HepG2 (cell line): ENCODE measurements at regions not wholly inside any gene's neighbourhood (a gene's known extent, or its start where the extent isn't known, plus 50 kb on each side); places are given as distances from the start of the nearest gene placed in this dataset.

Source experiments
- ATAC-seq: fragments of 200-7000 bp; cut with Tn5 transposase; 3 replicates; pipeline ENCODE4 v1.9.1; 2020; ENCODE audit warnings: mild to moderate bottlenecking, moderate library complexity
- BruUV-seq: library from RNA; stranded (reverse); fragments of 400-500 nt; replicated peaks from 2 replicates; lab custom pipeline; 2021; lab: Mats Ljungman, UMichigan
- CTCF ChIA-PET: fragments of 300-600 bp; formaldehyde crosslinking; extraction: SDS; loops from one replicate; lab custom pipeline; 2021; ENCODE audit warnings: low total read pairs, inconsistent platforms, low intra/inter-chr PET ratio; lab: Yijun Ruan, JAX
- POLR2A ChIA-PET: fragments of 350-600 bp; sonication (Branson Sonifier 250); formaldehyde crosslinking; loops from one replicate; lab custom pipeline; 2020; ENCODE audit warnings: antibody characterized with exemption, inconsistent platforms; lab: Yijun Ruan, JAX
- DNase-seq: peaks from one replicate; pipeline ENCODE4 v3.0.0-alpha.2; 2015; ENCODE audit warnings: low spot score
- FAIRE-seq: peaks from 3 replicates; lab custom pipeline; 2011; peaks lifted over from hg19 to GRCh38; lab: Jason Lieb, UNC
- H2AFZ ChIP-seq: one replicate; pipeline ENCODE4 v1.6.1; 2011; ENCODE audit warnings: low read length, inconsistent platforms
- H3K27ac ChIP-seq: fragments of 300-600 bp; 3 replicates; pipeline ENCODE4 v1.8.0; 2011; ENCODE audit warnings: mixed run types, mild to moderate bottlenecking, mixed read lengths, low read length, inconsistent platforms; ENCODE audit not compliant: insufficient read depth; ENCODE audit errors: extremely low read length
- H3K27me3 ChIP-seq, 2 experiments: fragments of 200-600 bp in 1 of 2; 2 replicates in 1 of 2; 3 replicates in 1 of 2; pipeline versions ENCODE4 v1.6.0 to v1.8.0; 2011; ENCODE audit warnings: low read length in 2 of 2, mild to moderate bottlenecking in 2 of 2, moderate library complexity in 2 of 2, inconsistent platforms in 1 of 2; ENCODE audit not compliant: insufficient read depth in 2 of 2, control insufficient read depth in 1 of 2
- H3K36me3 ChIP-seq, 2 experiments: fragments of 200-600 bp in 1 of 2; replicated peaks in 1 of 2; 2 replicates in 1 of 2; 3 replicates in 1 of 2; pipeline versions ENCODE4 v1.5.1 to v1.8.0; 2011; ENCODE audit warnings: low read length in 2 of 2, inconsistent platforms in 1 of 2; ENCODE audit not compliant: insufficient read depth in 2 of 2, control insufficient read depth in 1 of 2
- H3K4me1 ChIP-seq: 2 replicates; pipeline ENCODE4 v1.5.1; 2012; ENCODE audit warnings: low read length, inconsistent platforms; ENCODE audit not compliant: insufficient read depth
- H3K4me2 ChIP-seq: 2 replicates; pipeline ENCODE4 v1.6.0; 2011; ENCODE audit warnings: low read depth, low read length, inconsistent platforms
- H3K4me3 ChIP-seq, 3 experiments: fragments of 200-600 bp in 1 of 3; sonication (generic), shearing (Covaris generic) in 1 of 3; replicated peaks in 1 of 3; 2 replicates each; pipeline ENCODE4 v1.5.1; 2011 to 2016; ENCODE audit warnings: low read length in 3 of 3, inconsistent platforms in 2 of 3, low read depth in 2 of 3, mild to moderate bottlenecking in 2 of 3, control low read depth in 1 of 3, mixed read lengths in 1 of 3; ENCODE audit not compliant: insufficient read depth in 1 of 3
- H3K79me2 ChIP-seq: one replicate; pipeline ENCODE4 v1.6.1; 2011; ENCODE audit warnings: low read length, inconsistent platforms; ENCODE audit not compliant: insufficient read depth
- H3K9ac ChIP-seq: 2 replicates; pipeline ENCODE4 v1.6.0; 2011; ENCODE audit warnings: mild to moderate bottlenecking, low read depth, low read length, inconsistent platforms; ENCODE audit not compliant: insufficient read depth
- H3K9me3 ChIP-seq: 2 replicates; pipeline ENCODE4 v1.5.1; 2012; ENCODE audit warnings: mild to moderate bottlenecking, low read length
- H4K20me1 ChIP-seq: 2 replicates; pipeline ENCODE4 v1.6.0; 2011; ENCODE audit warnings: inconsistent platforms, mild to moderate bottlenecking, low read length, moderate library complexity; ENCODE audit not compliant: insufficient read depth
- ARHGAP35 ChIP-seq: sonication (generic); formaldehyde crosslinking; IDR thresholded peaks from 2 replicates; pipeline ENCODE4 v1.9.0; 2022; ENCODE audit warnings: mild to moderate bottlenecking, inconsistent platforms, moderate library complexity, missing genetic modification reagents, borderline replicate concordance
- CEBPG ChIP-seq: IDR thresholded peaks from 2 replicates; pipeline ENCODE4 v1.6.1; 2016
- HNRNPK ChIP-seq: fragments of 200-400 bp; formaldehyde crosslinking; IDR thresholded peaks from 2 replicates; pipeline ENCODE4 v1.6.1; 2018; ENCODE audit warnings: low read length, low read depth, moderate library complexity, mild to moderate bottlenecking; ENCODE audit not compliant: poor library complexity, severe bottlenecking
- IRF2 ChIP-seq: IDR thresholded peaks from 2 replicates; pipeline ENCODE4 v1.6.1; 2018; ENCODE audit warnings: missing genetic modification reagents, missing compliant biosample characterization
- NFKB2 ChIP-seq: sonication (generic); formaldehyde crosslinking; IDR thresholded peaks from 2 replicates; pipeline ENCODE4 v1.4.0; 2020; ENCODE audit warnings: missing genetic modification reagents, borderline replicate concordance
- RARG ChIP-seq: sonication (generic); formaldehyde crosslinking; IDR thresholded peaks from 2 replicates; pipeline ENCODE4 v1.4.0; 2020; ENCODE audit warnings: low read depth, mild to moderate bottlenecking, missing genetic modification reagents
- SALL1 ChIP-seq: sonication (generic); formaldehyde crosslinking; IDR thresholded peaks from 2 replicates; pipeline ENCODE4 v1.8.0; 2022; ENCODE audit warnings: mild to moderate bottlenecking, missing genetic modification reagents
- STAT5B ChIP-seq: sonication (generic); formaldehyde crosslinking; IDR thresholded peaks from 2 replicates; pipeline ENCODE4 v1.4.0; 2020; ENCODE audit warnings: missing genetic modification reagents
- SYNCRIP ChIP-seq: fragments of 200-400 bp; formaldehyde crosslinking; IDR thresholded peaks from 2 replicates; pipeline ENCODE4 v1.6.1; 2018; ENCODE audit warnings: mild to moderate bottlenecking, low read depth, low read length; ENCODE audit not compliant: insufficient read depth
- TERF1 ChIP-seq: sonication (generic); formaldehyde crosslinking; IDR thresholded peaks from 2 replicates; pipeline ENCODE4 v1.8.0; 2022; ENCODE audit warnings: mild to moderate bottlenecking, missing genetic modification reagents, moderate library complexity
- WIZ ChIP-seq: sonication (generic); formaldehyde crosslinking; IDR thresholded peaks from 2 replicates; pipeline ENCODE4 v1.5.1; 2020; ENCODE audit warnings: mild to moderate bottlenecking, missing genetic modification reagents
- ZBTB2 ChIP-seq: sonication (generic); formaldehyde crosslinking; IDR thresholded peaks from 2 replicates; pipeline ENCODE4 v1.8.0; 2022; ENCODE audit warnings: low read depth, missing genetic modification reagents
- ZNF275 ChIP-seq: sonication (generic); formaldehyde crosslinking; IDR thresholded peaks from 2 replicates; pipeline ENCODE4 v1.8.0; 2022; ENCODE audit warnings: missing genetic modification reagents, mild to moderate bottlenecking, inconsistent platforms, borderline replicate concordance
- ZNF280D ChIP-seq: sonication (generic); formaldehyde crosslinking; IDR thresholded peaks from 2 replicates; pipeline ENCODE4 v1.5.1; 2020; ENCODE audit warnings: mild to moderate bottlenecking, missing genetic modification reagents
- ZNF607 ChIP-seq: sonication (generic); formaldehyde crosslinking; IDR thresholded peaks from 2 replicates; pipeline ENCODE4 v1.5.1; 2020; ENCODE audit warnings: missing genetic modification reagents, mild to moderate bottlenecking, borderline replicate concordance
- ZNF749 ChIP-seq: sonication (generic); formaldehyde crosslinking; IDR thresholded peaks from 2 replicates; pipeline ENCODE4 v1.8.0; 2022; ENCODE audit warnings: mild to moderate bottlenecking, missing genetic modification reagents, moderate library complexity, borderline replicate concordance
- ZNF83 ChIP-seq: sonication (generic); formaldehyde crosslinking; IDR thresholded peaks from 2 replicates; pipeline ENCODE4 v1.4.0; 2020; ENCODE audit warnings: missing genetic modification reagents, mild to moderate bottlenecking, borderline replicate concordance
- WGBS: methylation state at CpG from one replicate; pipeline ENCODE4 v1.1.6; 2017; ENCODE audit warnings: low lambda C conversion rate; 5-methylcytosine and 5-hydroxymethylcytosine counted together
- in situ Hi-C: cut with HindIII; loops from 2 replicates; pipeline ENCODE4 v1.10.0; 2017; ENCODE audit warnings: low pct_unique_long_range_greater_than_20kb; ENCODE audit not compliant: extremely low pct_ligation_motif_present
- intact Hi-C: fragments of 100-400 bp; cut with micrococcal nuclease; formaldehyde crosslinking; loops from one replicate; pipeline ENCODE4 v1.10.0; 2022; ENCODE audit not compliant: unreplicated experiment

GRCh38 chr3:106789276-106789675 lies 588.0 kb upstream of the CCDC54 start:
- intact Hi-C loops, result no loop called here
- 4% methylated on average over 4 of the region's 4 CpGs for WGBS
- ChIA-PET CTCF (no interaction called here), POLR2A (no interaction called here)
- no TSS peak for BruUV-seq
- Histone ChIP-seq H3K4me1 (no peaks in the 10 kb centered on the region), H3K4me3 (no peak overlapping the region), H3K27me3 (no peaks in the 10 kb centered on the region), H4K20me1 (no peaks in the 10 kb centered on the region), H3K27ac (no peak overlapping the region), H3K79me2 (no peaks in the 10 kb centered on the region), H3K9me3 (no peaks in the 10 kb centered on the region), H3K4me2 (no peak overlapping the region), H3K36me3 (no peaks in the 10 kb centered on the region), H2AFZ (no peak overlapping the region), H3K9ac (no peak overlapping the region)
- no peak for DNase-seq
- no peak for FAIRE-seq
- ATAC-seq, result no peak
- in situ Hi-C loops, result no loop called here
- TF ChIP-seq ZNF749 (no peak), STAT5B (no peak), SALL1 (CRISPR knock-in tag) (no peak), ZNF83 (no peak), RARG (no peak), IRF2 (CRISPR knock-in tag) (no peak), HNRNPK (no peak), ZNF607 (no peak), ARHGAP35 (CRISPR knock-in tag) (no peak), ZNF275 (no peak), ZBTB2 (CRISPR knock-in tag) (no peak), SYNCRIP (no peak), ZNF280D (no peak), TERF1 (CRISPR knock-in tag) (no peak), NFKB2 (no peak), WIZ (CRISPR knock-in tag) (no peak), CEBPG (CRISPR knock-in tag) (no peak)
